Coronary artery (tissue), 2 donors: ENCODE measurements at regions not wholly inside any gene's neighbourhood (a gene's known extent, or its start where the extent isn't known, plus 50 kb on each side); places are given as distances from the start of the nearest gene placed in this dataset.

Source experiments
- DNase-seq: peaks from one replicate; pipeline ENCODE4 v3.0.0-alpha.2; 2017; ENCODE audit warnings: low spot score
- H3K27ac ChIP-seq, 2 donors: fragments of 200-600 bp; sonication (generic); one replicate each; pipeline ENCODE4 v1.5.1; 2016 to 2019
- H3K4me3 ChIP-seq: fragments of 200-600 bp; sonication (generic); 2 replicates; pipeline ENCODE4 v1.5.1; 2016; ENCODE audit warnings: mild to moderate bottlenecking, moderate library complexity
- TF ChIP-seq, protein P1 (sequence below): fragments of 200-600 bp; sonication (generic); IDR thresholded peaks from one replicate; pipeline ENCODE4 v1.5.1; 2019; ENCODE audit warnings: antibody characterized with exemption

DNA sequence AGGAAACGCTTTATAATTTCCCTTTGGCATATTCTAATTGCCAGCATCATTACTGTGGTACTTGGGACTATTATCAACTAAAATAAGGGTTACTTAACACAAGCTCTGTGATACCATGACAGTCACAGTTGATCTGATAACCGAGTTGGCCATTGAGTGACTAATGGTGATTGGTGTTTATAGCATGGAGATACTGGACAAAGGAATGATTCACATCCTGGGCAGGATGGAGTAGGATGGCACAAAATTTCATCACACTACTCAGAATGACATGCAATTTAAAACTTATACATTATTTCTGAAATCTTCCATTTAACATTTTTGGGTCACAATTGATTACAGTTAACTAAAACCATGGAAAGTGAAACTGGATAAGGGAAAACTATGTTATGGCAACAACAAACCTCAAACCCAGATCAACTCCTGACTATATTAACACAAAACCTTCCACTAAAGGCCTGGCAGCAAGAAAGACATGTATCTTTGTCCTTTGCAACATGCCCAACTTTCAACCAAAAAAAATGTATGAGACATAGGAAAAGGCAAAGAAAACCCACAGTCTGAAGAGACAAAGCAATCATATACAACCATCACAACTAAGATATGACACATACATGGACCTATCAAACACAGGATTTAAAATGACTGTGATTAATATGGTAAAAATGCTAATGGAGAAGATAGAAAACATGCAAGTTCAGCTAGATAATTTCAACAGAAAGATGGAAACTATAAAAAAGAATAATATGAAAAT, 208.5 kb upstream of the NRP1 start:
- Histone ChIP-seq H3K4me3 (no peak overlapping the region), H3K27ac (no peak overlapping the region)
- DNase-seq = no peak
- TF ChIP-seq, protein P1, sequence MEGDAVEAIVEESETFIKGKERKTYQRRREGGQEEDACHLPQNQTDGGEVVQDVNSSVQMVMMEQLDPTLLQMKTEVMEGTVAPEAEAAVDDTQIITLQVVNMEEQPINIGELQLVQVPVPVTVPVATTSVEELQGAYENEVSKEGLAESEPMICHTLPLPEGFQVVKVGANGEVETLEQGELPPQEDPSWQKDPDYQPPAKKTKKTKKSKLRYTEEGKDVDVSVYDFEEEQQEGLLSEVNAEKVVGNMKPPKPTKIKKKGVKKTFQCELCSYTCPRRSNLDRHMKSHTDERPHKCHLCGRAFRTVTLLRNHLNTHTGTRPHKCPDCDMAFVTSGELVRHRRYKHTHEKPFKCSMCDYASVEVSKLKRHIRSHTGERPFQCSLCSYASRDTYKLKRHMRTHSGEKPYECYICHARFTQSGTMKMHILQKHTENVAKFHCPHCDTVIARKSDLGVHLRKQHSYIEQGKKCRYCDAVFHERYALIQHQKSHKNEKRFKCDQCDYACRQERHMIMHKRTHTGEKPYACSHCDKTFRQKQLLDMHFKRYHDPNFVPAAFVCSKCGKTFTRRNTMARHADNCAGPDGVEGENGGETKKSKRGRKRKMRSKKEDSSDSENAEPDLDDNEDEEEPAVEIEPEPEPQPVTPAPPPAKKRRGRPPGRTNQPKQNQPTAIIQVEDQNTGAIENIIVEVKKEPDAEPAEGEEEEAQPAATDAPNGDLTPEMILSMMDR = no peak

DNA sequence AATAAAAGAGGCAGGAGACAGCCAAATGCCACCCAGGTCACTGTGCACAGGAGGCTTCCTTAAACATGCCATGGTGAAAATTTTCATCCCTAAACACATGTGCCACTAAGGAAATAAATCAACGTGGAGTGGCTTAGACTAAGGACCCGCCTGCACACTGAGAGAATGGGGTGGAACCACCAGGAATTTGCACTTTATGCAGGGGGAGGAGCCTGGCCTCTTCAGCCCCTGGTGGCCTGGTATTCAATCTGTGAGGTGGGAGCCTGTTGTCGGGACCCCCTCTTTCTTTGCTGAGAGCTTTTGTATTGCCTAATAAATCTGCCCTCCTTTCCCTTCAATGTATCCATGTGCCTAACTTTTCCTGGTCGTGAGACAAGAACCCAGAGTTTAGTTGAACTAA, 204.6 kb upstream of the NRP1 start:
- TF ChIP-seq, protein P1 = no peak
- no peak for DNase-seq
- Histone ChIP-seq H3K4me3 (no peak overlapping the region), H3K27ac (no peak overlapping the region)

DNA sequence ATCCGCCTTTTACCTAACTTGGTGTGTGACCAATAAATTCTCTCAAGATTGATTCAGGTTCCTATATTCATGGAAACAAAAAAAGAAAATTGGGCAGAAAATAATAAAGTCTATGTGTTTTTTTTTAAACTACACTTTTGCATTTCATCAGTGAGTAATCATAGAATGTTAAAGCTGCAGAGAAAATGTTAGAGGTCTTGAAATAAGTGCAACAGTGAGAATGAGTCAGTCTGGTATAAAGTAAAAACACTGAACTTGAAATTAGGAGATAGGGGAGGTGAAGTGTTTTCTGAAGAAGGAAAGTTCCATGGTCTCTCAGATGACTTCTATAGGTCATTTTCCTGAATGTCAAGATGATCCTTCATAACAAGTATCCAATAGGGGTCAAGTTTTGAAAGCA, 202.6 kb upstream of the NRP1 start:
- no peak for DNase-seq
- no peak overlapping the region for H3K4me3 ChIP-seq
- H3K27ac ChIP-seq = no peak overlapping the region
- TF ChIP-seq, protein P1 = no peak

DNA sequence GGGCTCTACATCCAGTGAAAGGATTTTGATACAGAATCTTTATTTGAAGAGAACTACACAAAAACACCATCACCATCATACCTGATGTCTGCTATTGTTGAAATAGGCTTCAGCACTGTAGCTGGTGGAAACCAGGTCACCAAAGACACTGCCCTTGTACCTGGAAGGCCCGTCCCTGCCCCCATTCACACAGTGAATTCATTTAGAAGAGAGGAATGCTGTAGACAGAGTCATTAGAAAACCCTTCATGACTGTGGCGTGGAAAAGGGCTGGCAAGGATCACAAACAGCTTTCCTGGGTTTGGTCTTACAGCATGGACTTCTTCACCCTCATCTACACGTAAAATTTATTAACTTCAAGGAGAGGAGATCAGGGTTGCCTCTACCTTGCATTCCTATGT, 202.0 kb upstream of the NRP1 start:
- no peak for DNase-seq
- Histone ChIP-seq H3K4me3 (no peak overlapping the region), H3K27ac (no peak overlapping the region)
- TF ChIP-seq, protein P1 = no peak

DNA sequence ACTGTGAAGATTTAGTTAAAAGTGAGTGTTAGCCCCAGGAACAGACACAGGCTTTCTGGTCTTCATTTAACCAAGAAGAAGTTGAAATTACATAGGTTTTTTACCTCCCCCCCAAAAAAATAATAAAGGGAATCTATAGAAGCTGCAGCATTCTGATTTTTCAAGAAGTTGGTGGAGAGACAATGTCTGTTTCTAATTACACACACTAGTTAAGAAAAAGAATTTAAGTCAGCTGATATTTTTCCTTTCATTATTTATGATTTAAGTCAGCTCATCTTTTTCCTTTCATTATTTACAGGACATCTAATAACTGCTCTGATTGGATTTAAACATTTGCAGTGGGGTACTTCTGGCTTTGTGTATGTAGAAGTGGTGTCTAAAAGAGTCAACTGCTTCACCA, 201.4 kb upstream of the NRP1 start:
- H3K4me3 ChIP-seq = no peak overlapping the region
- TF ChIP-seq, protein P1 = no peak
- H3K27ac ChIP-seq = no peak overlapping the region
- DNase-seq = no peak

DNA sequence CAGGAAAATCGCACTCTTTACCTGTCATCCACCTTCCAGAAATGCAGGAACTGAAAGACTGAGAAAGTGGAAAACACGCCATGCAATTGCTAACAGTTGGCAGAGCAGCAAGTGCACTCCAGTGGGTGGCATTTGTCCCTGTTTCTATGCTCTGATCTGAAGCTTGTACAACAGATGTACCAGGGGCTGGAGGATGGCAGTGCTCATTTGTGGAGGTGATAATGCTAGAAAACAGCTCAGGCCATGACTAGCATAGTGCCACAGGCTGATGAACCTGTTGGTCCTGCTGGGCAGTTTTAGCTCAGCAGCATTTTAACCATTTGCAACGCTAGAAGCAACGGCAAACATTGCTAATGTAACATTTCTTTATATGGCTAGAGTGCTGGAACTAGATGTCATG, 199.9 kb upstream of the NRP1 start:
- Histone ChIP-seq H3K4me3 (no peak overlapping the region), H3K27ac (no peak overlapping the region)
- no peak for DNase-seq
- TF ChIP-seq, protein P1 = no peak

DNA sequence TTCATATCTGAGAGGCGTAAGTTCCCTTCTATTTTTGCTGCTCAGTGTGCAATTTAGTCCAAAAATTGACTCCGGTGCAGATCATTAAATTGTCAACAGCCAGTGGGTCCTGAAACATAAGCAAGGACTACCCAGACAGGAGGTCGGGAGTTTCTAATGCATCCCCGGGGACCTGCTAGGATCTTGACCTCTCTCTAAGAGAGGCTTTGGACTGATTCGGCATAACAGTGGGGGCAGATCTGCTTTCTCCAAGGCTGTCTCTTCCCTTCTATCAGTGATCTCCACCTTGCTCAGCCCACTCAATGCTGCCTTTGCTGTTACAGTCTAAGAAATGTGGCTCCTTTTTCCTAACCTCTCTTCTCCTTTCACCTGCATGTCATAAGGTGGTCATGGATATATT, 199.1 kb upstream of the NRP1 start:
- Histone ChIP-seq H3K4me3 (no peak overlapping the region), H3K27ac (no peak overlapping the region)
- TF ChIP-seq, protein P1 = no peak
- DNase-seq = no peak
